Inferior parietal cortex (tissue), 1 donor: ENCODE measurements at regions not wholly inside any gene's neighbourhood (a gene's known extent, or its start where the extent isn't known, plus 50 kb on each side); places are given as distances from the start of the nearest gene placed in this dataset.
"Not testable (repeated sequence)": the region's sequence is repeated elsewhere in the genome, so short reads cannot be mapped to it uniquely, and the experiment has no call there.

Source experiments
- DNase-seq: peaks from one replicate; pipeline ENCODE4 v3.0.0-alpha.2; 2016; ENCODE audit errors: extremely low spot score

DNA sequence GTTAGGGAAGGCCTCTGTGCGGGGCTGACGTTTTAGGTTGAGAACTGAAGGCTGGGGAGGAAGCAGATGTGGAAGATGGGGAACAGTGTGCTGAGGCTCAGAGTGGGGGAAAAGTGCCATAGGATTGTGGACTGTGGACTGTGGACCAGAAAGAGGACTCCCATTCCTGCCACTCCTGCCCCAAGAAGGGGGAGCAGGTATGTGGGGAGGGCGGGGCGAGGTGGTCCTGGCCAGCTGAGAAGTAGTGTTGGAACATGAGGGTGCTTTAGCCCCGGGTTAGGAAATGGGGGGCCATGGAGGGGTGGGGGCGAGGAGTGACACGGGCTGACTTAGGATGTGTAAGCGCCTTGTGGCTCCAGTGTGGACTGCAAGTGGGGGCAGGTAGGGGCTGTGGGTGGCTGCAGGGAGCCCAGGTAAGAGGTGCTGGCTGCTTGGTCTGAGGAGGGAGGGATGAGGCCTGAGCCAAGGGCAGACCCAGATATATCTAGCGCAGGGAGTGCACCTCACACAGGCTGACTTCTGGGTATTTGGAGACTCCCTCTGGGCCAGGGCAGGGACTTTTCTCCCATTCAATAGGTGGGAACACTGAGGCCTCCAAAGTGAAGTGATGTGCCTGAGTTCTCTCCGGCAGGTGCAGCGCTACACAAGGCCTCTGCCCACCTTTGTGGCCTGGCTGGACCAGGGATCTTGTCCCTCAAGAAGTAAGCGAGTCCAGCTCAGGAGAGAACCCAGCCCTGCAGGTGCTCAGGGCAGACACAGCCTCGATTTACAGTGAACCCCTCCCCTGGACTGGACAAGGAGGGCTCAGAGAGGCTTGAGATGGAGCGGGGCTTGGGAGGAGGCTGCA lies 76.6 kb upstream of the TOX2 start:
- DNase-seq = no peak

DNA sequence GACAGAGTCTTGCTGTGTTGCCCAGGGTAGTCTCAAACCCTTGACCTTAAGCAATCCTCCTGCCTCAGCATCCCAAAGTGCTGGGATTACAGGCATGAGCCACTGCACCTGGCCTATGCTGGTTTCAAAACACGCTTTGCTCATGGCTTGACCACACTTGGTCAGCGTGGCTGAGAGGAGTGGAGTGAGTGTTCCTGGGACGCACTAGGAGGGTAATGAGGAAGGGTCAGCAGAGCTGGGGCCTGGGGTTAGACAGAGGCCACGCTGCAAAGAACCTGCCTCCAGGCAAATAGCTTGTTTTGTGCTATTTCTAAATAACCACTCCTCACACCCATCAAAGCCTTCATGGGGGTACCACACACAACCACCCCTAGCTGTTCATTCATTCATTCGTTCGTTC lies 77.9 kb upstream of the TOX2 start:
- no peak for DNase-seq

DNA sequence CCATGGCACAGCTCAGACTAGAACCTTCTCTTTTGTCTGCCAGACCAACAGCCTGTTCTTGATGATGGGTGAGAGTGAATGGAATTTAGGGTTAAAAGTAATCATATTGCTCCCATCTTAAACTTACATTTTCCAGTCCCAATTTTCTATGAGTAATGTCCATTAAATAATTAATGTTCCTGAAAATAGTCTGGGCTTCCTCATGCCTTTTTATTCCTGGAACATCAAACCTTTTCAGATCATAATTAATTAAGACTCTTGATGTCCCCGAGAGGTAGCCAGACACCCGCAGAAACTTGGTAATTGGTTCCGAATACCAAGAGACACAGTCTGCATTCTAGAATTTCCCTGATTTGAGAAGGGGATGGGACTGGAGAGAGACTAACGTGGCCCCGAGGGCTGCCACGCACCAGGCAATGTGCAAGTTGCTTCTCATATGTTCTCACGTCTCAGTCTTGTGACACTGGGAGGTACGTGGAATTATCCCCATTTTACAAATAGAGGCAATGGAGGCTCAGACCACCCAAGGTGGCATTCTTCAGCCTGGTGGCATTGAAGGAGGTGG lies 78.6 kb upstream of the TOX2 start:
- no peak for DNase-seq

DNA sequence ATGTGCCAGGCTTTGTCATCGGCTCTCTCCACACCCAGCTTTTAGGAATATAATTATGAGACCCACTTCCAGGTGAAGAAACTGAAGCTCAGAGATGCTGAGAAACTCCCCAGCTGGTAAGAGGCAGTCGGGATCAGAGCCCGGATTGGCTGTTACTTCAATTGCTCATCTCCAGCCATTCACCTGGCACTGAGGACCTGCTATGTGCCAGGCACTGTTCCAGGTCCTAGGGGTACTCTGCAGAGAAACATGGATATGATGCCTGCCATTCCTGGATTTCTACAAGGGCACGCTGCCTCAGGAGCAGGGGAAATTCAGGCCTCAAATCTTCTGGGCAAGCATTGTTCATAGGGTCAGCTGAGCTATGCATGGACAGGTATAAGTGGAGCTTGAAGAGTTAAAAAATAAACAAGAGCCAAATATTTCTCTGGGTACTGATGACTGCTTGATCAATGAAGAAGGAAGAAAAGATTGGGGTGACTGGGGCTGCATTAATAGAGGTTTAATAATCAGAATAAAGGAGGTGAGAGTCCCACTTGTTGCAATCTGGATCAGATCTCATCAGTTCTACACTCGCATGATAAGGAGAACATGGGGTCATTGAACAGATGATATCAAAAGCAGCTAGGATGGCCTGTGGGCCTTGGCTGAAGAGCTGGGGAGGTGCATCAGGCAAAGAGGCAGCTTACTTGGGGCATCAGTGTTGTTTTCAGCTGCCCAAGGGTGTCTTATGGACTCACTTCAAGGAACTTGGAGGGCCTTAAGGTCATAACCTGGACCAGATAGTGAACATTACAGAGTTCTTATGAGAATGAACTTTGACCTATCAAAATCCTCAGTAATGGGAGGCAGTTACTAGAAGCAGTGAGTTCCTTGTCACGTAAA lies 80.9 kb upstream of the TOX2 start:
- DNase-seq = no peak

DNA sequence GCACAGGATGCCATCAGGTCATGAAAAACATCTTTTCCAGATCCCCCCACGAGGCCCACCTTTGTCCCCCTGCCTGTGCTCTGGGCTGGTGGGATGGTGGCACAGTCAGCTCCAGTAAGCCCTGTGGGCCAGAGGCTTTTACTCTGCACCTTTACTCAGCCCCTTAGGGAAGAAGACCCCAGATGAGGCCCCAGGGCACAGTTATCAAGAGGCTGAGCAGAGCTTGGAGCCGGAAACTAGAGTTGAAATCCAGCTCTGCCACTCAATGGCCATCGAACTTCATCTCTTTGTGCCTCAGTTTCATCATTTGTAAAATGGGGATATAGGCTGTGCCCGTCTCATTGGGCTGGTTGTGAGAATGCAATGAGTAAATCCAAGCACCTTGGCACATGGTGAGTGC lies 81.7 kb upstream of the TOX2 start:
- DNase-seq = no peak

DNA sequence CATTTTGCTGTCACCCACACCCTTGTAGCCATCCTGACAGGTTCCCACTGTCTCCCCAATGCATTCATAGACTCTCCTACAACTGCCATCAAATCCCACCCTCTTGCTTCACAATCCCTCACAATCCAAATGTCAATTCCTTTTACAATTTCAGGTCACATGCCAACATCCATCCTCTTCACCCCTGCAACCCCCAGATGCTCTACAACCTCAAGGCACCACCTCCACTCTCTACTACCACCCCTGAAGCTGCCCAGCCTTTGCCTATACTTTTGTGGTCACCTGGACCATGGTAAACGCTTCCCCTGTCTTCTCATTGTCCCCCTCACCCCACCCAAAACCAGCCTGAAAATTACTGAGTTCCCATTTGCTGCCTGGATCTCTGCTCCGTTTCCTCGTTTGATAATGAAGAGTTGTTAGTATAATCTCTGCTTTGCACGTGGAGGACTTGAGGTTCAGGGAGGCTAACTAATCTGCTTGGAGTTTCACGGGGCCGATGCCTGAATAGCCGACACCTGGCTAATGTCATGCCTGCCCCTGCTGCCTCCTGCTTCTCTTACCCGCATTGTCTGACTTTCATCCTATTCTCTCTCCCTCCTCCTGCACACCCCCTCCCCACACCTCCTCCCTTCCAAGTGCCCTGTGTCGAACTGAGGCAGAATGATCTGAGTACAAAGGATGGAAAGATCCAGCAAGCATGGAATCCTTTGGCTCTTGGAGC lies 82.4 kb upstream of the TOX2 start:
- no peak for DNase-seq

DNA sequence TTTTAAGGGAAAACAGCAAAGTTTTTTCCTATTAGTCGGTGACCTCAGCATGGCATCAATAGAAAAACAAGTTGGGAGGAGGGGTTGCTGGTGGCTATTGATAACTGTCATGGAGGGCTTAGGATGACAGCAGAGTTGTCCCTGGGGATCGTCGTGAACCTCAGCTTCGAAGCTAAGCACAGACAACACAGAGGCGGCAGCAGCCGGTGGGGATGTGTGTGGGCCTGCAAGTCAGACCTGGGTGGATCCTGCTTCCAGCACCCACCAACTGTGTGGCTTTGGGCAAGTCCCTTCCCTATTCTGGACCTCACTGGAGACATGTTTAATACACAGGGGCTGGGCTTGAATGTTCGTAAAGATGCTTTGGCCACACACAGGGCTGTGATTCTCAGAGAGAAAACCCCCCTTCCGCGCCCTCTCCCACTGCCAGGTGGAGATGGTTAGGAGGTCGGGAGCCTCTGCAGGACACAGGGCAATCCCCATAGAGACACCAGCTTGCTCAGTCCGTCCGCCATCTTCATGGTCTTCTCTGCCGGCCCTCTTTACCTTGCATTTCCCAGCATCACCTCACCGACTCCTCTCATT lies 83.1 kb upstream of the TOX2 start:
- DNase-seq = no peak

DNA sequence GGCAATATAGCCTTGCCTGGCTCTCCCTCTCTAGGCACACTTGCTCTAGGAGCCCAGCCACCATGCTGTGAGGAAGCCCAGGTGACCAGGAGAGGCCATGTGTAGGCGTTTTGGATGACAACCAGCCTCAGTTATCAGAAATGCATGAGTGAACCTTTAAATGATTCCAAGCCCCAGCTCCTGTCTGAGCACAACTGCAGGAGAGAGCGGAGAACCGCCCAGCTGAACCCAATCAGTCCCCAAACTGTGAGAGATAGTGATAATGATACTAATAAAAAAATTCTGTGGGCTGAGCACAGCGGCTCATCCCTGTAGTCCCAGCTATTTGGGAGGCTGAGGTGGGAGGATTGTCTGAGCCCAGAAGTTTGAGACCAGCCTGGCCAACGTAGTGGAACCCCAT lies 83.8 kb upstream of the TOX2 start:
- no peak for DNase-seq

DNA sequence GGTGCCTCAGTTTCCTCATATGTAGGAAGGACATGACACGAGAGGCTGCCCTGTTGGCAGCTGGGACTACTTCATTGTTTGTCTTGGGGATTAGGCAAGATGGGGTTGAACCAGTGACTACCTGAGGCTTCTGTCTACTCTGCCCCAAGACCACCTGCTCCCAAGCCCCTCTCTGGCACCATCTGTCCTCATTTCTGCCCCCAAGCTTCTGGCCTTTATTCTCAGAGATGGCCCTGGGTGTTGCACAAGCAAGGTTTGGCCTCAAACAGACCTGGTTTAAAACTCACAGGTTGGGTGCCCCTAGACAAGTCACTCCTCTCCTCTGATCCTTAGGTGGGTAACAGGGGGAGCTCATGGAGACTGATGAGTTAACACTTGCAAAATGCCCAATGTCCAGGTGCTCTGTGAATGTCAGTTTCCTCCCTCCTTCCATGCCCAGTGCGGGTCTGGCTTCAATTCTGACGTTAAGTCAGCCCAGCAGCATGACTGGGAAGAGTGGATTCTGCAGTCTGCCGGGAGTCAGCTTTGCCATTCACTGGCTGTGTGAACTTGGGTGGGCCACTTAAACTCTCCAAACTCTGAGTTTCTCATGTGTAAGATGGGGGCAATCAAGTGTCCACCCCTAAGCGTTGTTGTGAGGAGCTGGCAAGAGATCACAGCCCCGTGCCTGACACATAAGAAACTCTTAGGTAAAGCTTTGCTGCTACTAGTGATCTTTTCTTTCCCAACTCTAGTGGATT lies 84.5 kb upstream of the TOX2 start:
- DNase-seq = no peak

DNA sequence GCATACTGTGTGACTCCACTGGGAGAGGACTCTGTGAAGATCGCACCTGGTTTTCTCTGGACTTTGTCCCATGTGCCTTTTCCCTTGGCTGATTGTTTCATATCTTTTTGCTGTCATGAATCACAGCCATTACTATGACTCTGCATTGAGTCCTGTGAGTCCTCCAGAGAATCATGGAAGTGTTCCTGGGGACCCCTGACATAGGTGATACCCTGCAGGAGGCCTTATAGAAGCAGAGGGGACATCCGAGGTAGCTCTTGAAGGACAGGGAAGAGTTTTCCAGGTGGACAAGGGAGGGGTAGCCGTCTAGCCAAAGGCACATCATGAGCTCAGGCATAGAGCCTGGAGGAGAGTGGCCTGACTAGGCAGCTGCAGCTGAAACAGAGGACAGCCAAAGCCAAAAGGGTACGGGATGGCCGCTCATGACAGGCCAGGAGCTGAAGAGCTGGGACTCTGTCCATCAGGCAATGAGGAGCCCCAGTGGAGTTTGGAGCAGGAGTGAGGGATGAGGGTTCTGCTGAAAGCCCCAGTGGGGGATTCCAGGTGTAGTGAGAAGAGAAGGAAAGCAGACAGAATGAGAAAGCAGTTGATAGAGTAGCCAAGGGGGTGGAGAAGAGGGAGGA lies 86.6 kb upstream of the TOX2 start:
- no peak for DNase-seq

DNA sequence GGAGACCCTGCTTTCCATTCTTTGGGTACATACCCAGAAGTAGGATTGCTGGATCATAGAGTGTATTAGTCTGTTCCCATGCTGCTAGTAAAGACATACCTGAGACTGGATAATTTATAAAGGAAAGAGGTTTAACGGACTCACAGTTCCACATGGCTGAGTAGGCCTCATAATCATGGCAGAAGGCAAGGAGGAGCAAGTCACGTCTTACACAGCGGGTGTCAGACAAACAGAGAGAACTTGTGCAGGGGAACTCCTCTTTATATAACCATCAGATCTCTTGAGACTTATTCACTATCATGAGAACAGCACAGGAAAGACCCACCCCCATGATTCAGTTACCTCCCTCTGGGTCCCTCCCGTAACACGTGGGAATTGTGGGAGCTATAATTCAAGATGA lies 87.7 kb upstream of the TOX2 start:
- not testable (repeated sequence) for DNase-seq

DNA sequence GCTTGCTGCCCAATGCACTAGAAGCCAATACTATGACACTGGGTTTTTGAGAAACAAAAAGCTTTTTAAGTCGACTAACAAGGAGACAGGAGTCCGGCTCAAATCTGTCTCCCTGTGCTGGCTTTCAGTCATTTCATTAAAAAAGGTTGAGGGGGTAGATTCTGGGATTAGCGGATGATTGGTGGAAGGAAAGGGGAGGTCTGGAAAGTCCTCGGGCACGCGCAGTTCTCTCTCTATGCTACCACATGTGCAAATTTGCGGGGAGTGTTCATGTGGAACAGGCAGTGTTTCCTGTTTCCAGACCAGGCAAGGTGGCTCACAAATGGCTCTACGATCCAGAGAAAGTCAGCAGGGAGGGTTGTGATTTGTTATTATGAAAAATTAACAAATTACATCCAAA lies 89.1 kb upstream of the TOX2 start:
- DNase-seq = no peak

DNA sequence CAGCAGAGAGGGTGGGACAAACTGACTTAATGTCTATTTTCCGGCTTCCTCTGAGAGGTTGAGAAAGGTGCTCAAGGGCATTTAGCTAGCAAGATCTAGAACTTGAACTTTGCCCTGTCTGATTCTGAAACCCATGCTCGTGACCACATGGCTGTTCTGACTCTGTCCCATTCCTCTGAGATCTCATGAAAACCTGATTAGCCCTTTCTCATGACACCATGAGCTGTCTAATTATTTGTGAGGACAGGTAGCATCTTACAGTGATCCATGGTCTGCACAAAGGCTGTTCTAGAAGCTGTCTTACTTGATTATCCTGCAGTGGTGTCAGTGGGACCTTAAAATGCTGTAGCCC lies 89.6 kb upstream of the TOX2 start:
- no peak for DNase-seq

DNA sequence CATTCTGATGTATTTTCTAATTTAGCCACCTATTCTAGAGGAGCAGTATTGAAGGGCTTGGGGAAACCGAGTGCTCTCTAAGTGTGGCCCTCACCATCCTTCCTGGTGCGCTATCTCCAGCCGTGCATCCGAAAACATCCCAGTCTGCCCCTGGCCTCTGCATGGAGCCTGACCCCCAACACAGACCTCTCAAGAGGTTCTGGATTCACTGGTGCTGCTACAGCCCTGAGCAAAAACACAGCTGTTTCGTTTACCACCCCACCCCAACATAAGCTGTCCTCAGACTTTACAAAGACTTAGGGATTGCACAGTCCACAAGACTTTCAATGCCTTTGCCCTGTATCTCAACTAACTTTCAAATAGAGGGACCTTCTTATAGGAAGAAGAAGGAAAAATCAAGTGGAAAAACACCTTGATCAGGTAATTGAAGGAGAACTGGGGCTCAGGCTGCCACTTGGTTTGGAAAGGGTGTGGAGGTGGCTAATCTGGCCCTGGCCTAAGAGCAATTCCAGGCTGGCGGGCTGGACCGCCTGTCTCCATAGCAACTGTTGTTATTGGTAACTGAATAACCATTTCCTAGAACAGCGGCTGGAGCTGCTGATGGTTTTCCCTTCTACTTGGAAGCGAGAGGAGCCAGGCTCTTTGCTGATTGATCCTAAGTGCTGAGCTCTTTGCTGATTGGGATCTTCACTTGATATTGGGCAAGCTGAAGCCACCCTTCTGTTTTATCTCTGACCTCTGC lies 90.2 kb upstream of the TOX2 start:
- peak; percentile 29 for DNase-seq

DNA sequence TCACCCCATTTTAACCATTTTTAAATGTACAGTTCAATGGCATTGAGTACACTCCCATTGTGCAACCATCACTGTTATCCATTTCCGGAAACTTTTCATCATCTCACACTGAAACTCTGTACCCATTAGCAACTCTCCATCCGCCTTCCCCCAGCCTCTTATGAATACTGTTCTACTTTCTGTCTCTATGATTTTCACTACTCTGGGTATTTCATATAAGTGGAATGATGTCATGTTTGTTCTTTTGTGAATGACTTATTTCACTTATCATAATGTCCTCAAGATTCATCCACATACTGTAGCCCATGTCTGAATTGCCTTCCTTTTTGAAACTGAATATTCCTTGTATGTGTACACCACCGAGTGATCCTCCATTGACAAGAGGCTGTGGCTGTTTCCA lies 92.9 kb upstream of the TOX2 start:
- DNase-seq = no peak

DNA sequence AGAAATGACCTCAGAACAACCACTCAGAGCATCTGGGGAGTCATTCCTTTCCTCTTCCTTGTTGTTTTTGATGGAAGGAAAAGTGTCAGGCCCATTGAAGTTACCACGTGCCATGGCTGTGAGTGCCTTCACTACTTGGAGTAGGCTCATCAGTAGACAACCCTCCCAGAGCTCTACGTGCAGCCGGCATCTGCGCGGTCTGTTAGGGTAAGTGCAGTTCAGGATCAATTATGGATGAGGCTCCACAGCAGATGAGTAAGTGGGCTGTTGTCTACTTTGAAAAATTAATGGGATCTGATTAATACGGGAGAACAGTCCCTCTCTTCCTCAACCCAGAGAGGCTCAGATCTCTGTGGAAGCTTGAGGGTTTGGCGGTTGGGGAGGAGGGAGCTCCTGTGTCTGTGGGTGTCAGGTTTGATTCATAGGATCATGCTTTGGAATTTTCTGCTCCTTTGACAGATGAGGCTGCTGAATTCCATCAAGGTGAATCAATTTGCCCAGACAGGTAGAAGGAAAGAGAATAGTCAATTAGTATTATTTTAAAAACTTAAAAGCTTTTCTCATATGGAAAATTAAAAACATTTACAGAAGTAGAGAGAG lies 93.8 kb upstream of the TOX2 start:
- no peak for DNase-seq

DNA sequence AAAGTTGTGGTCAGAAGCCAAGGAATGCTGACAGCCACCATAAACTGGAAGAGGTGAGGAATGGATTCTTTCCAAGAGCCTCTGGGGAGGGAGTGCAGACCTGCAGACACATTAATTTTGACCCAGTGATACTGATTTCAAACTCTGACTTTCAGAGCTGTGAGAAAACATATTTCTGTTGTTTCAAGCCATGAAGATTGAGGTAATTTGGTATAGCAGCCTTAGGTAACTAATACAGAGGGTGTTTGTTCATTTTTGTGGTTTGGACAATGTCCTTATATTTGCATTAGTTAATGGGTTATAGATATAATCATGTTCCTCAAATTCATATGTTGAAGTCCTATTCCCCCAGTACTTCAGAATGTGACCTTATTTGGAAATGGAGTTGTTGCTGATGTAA lies 85.4 kb upstream of the GTSF1L start:
- DNase-seq = no peak

DNA sequence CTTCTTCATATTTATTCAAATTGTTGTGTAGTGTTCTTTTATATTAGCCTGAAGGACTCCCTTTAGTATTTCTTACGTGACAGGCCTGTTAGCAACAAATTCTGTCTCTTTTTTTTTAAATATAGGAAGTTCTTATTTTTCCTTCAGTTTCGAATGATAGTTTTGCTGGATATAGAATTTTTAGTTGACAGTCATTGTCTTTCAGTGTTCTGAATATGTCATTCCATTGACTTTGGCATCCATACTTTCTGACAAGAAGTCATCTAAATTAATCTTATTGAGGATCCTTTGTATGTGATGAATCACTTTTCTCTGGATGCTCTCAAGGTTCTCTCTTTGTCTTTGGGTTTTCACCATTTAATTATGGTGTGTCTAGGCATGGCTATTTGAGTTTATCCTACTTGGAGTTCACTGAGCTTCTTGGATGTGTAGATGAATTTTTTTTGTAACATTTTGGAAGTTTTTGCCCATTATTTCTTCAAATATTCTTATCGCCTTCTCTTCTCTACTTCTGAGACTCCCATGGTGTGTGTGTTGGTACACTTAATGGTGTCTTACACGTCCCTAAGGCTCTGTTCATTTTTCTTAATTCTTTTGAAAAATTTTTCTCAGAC lies 82.5 kb upstream of the GTSF1L start:
- no peak for DNase-seq

DNA sequence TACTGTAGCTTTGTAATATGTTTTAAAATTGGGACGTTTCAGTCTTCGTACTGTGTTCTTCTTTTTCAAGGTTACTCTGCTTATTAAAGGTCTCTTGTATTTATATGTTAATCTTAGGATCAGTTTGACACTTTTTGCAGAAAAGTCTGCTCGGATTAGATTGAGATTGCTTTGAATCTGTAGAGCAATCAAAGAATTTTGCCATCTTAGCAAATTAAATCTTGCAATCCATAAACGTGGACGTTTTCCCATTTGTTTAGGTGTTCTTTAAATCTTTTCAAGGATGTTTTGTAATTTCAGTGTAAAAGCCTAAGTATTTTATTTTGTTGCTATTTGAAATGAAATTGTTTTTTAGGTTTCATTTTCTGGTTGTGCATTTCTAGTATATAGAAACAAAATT lies 78.0 kb upstream of the GTSF1L start:
- DNase-seq = no peak
